Stimulated activated naive CD8-positive, alpha-beta T cell treated with anti-CD3 and anti-CD28 coated beads, Interleukin-15, Interleukin-2, amounts not matched to agents 100 ng/mL and 50 ng/mL, for 24 hours (primary cell): ENCODE measurements at regions not wholly inside any gene's neighbourhood (a gene's known extent, or its start where the extent isn't known, plus 50 kb on each side); places are given as distances from the start of the nearest gene placed in this dataset.
A peak's percentile ranks its signal among the peaks of the same experiment; 100 is the strongest.
"Not testable (repeated sequence)": the region's sequence is repeated elsewhere in the genome, so short reads cannot be mapped to it uniquely, and the experiment has no call there.

ENCODE experiments used
- H3K27ac Mint-ChIP-seq: one replicate; pipeline ENCODE4 v1.8.0; 2021; ENCODE audit warnings: mild to moderate bottlenecking, mixed read lengths
- H3K27me3 Mint-ChIP-seq: one replicate; pipeline ENCODE4 v1.8.0; 2021; ENCODE audit warnings: mixed read lengths
- H3K36me3 Mint-ChIP-seq: one replicate; pipeline ENCODE4 v1.8.0; 2021; ENCODE audit warnings: low read depth, mixed read lengths
- H3K4me1 Mint-ChIP-seq: one replicate; pipeline ENCODE4 v1.8.0; 2021; ENCODE audit warnings: low read depth, mixed read lengths
- H3K4me3 Mint-ChIP-seq: one replicate; pipeline ENCODE4 v1.8.0; 2021; ENCODE audit warnings: mild to moderate bottlenecking, mixed read lengths
- H3K9me3 Mint-ChIP-seq: one replicate; pipeline ENCODE4 v1.8.0; 2021; ENCODE audit warnings: mixed read lengths

GRCh38 chr17:27960183-27960849 lies 67.2 kb upstream of the LYRM9 start:
- H3K27ac Mint-ChIP-seq, result no peak overlapping the region
- no peak overlapping the region for H3K4me3 Mint-ChIP-seq
- no peaks in the 10 kb centered on the region for H3K36me3 Mint-ChIP-seq
- H3K4me1 Mint-ChIP-seq, result no peaks in the 10 kb centered on the region
- no peaks in the 10 kb centered on the region for H3K27me3 Mint-ChIP-seq
- H3K9me3 Mint-ChIP-seq, result no peaks in the 10 kb centered on the region

DNA sequence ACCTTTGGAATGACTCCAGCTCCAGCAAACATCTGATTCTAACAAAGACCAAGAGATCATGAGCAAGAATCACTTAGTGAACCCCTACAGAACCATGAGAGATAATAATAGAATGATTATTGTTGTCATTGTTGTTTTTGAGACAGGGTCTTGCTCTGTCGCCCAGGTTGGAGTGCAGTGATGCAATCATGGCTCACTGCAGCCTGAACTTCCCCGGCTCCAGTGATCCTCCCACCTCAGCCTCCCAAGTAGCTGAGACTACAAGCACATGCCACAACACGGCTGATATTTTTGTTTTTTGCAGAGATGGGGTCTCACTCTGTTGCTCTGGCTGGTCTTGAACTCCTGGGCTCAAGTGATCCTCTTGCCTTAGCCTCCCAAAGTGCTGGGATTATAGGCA lies 69.4 kb upstream of the LYRM9 start:
- H3K27me3 Mint-ChIP-seq, H3K36me3 Mint-ChIP-seq, H3K4me3 Mint-ChIP-seq, H3K4me1 Mint-ChIP-seq, H3K9me3 Mint-ChIP-seq, H3K27ac Mint-ChIP-seq: not testable (repeated sequence)

DNA sequence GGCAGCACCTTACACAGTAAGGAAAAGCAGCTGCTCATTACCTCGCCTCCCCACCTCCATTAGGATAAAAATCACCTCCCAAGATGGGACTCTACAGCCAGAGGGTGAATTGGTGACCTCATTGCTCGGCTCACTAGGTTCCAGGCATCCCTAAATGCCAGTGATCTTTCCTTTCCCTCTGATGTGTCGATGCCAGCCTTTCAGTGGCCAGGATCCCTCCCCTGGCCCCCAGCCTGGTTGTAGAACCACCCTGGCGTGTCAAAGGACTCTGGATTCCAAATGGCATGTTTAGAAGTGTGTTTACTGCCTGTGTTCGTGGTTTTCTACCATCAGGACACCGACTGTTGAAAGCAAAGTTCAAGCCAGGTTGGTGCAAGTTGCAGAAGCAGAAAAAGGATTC lies 72.1 kb upstream of the LYRM9 start:
- peaks cover 6% of the 10 kb centered on the region for H3K27me3 Mint-ChIP-seq
- H3K36me3 Mint-ChIP-seq, result no peaks in the 10 kb centered on the region
- H3K9me3 Mint-ChIP-seq, result no peaks in the 10 kb centered on the region
- H3K4me1 Mint-ChIP-seq, result no peaks in the 10 kb centered on the region
- no peak overlapping the region for H3K27ac Mint-ChIP-seq
- no peak overlapping the region for H3K4me3 Mint-ChIP-seq

DNA sequence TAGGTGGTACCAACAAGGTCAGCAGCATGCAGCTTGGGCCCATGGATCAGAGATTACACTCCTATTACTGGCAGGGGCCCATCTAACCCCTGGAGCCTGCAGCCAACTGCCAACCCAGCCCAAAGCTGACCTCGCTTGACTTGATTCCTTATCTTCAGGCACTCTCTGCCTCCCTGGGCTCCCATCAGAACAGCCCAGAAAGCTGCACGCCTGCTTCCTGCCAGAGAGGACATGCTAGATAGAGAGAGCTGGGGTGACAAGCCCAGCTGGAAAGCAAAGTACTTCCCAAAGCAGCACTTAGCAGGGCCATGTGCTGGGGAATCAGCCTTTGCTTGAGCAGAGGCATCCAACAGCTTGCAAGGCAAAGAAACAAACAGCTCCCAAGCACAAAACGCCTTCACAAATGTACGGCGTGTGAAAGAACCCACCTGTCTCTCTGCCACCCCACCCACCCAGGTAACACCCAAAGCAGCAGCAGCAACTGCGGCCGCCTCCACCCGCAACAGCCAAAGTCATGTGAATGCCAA lies 74.2 kb upstream of the NLK start:
- no peak overlapping the region for H3K4me3 Mint-ChIP-seq

GRCh38 chr17:27970587-27970986 lies 71.9 kb upstream of the NLK start:
- no peaks in the 10 kb centered on the region for H3K9me3 Mint-ChIP-seq
- H3K27me3 Mint-ChIP-seq, result peaks cover 12% of the 10 kb centered on the region
- no peaks in the 10 kb centered on the region for H3K4me1 Mint-ChIP-seq
- no peak overlapping the region for H3K4me3 Mint-ChIP-seq
- H3K36me3 Mint-ChIP-seq, result no peaks in the 10 kb centered on the region
- H3K27ac Mint-ChIP-seq, result peak overlapping the region; percentile 0

More for the DNA sequence above, 74.2 kb upstream of the NLK start:
- H3K9me3 Mint-ChIP-seq, result no peaks in the 10 kb centered on the region
- H3K27me3 Mint-ChIP-seq, result peaks cover 12% of the 10 kb centered on the region
- H3K27ac Mint-ChIP-seq, result no peak overlapping the region
- no peaks in the 10 kb centered on the region for H3K36me3 Mint-ChIP-seq
- no peaks in the 10 kb centered on the region for H3K4me1 Mint-ChIP-seq

DNA sequence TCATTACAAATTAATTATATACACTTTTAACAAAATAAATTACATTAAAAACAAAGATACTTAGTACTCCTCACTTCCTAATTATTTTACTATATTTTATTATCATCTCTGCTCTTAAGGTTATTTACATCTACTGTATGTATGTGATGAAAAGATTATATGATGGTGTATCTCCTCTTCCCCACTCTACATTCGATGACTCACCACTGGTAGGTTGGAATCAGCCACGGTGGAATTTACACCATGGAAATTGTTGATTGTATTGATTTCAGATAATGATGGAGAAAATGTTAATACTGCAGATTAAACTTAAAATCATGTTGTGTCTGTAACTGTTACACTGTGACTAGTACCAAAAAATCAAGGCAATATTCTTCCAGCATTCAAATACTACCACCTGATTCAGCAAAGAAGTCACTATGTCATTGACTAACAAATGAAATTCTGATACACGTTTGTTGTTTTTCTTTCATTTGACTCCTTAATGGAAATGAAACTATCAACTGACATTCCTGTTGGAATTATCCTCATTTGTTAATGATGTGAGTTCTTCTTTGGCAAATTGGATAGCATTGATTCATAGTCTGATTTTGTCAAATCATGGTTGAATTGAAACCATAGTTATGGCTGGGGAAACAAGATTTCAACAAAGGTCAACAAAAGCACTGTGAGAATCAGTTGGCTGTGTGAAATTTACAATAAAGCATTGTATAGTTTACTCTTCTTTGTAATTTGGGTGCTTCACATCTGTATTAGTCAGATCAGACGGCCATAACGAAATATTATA lies 69.0 kb upstream of the NLK start:
- no peak overlapping the region for H3K4me3 Mint-ChIP-seq
- no peak overlapping the region for H3K27ac Mint-ChIP-seq
- H3K36me3 Mint-ChIP-seq, result no peaks in the 10 kb centered on the region
- H3K4me1 Mint-ChIP-seq, result no peaks in the 10 kb centered on the region
- H3K9me3 Mint-ChIP-seq, result no peaks in the 10 kb centered on the region
- peaks cover 12% of the 10 kb centered on the region for H3K27me3 Mint-ChIP-seq

DNA sequence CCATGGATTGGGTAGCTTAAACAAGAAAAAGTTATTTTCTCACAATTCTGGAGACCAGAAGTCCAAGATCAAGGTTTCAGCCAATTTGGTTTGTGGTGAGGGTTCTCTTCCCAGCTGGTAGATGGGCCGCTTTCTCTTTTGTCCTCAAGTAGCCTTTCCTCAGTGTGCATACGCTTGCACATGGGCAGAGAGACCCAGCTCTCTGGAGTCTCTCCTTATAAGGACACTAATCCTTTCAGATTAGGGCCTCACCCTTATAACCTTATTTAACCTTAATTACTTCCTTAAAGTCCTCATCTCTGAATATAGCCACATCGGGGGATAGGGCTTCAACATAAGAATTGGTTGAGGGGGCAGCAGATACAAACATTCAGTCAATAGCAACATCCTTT lies 68.4 kb upstream of the NLK start:
- H3K36me3 Mint-ChIP-seq, result no peaks in the 10 kb centered on the region
- H3K27ac Mint-ChIP-seq, result no peak overlapping the region
- H3K27me3 Mint-ChIP-seq, result peaks cover 12% of the 10 kb centered on the region
- no peaks in the 10 kb centered on the region for H3K4me1 Mint-ChIP-seq
- no peak overlapping the region for H3K4me3 Mint-ChIP-seq
- no peaks in the 10 kb centered on the region for H3K9me3 Mint-ChIP-seq

DNA sequence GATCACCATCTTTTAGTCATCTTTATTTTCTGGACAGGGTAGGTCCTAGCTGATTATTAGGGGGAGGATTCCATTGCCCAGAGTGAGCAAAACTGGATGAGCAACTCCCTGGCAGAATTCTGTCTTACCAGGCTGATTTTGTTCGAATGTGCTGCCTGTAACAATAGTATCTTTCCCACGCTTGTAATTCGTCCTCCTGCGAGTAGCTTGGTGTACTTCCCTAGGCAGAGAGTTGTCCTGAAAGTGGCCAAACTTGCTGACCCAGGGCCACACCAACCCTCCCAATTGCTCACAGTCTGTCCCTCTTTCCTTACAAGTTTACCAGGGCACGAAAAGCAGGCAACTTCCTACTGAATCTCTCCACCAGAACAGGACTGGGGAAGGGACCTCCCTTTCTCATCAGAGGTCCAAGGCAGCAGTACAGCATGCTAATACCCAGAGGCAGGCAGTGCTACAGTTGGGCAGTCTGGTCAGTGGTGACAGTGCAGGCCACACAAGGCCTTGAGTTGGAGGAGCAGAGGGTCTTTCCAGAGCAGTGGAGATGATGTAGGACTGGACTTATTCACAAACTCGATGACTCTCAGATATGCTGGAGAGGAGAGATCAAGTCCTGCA lies 67.8 kb upstream of the NLK start:
- no peak overlapping the region for H3K4me3 Mint-ChIP-seq

GRCh38 chr17:27975146-27976011 lies 67.1 kb upstream of the NLK start:
- no peak overlapping the region for H3K27ac Mint-ChIP-seq
- H3K9me3 Mint-ChIP-seq, result no peaks in the 10 kb centered on the region
- H3K36me3 Mint-ChIP-seq, result no peaks in the 10 kb centered on the region
- H3K4me3 Mint-ChIP-seq, result no peak overlapping the region
- H3K4me1 Mint-ChIP-seq, result no peaks in the 10 kb centered on the region
- peaks cover 5% of the 10 kb centered on the region for H3K27me3 Mint-ChIP-seq

More for the DNA sequence above, 67.8 kb upstream of the NLK start:
- Mint-ChIP-seq H3K36me3 (no peaks in the 10 kb centered on the region), H3K27me3 (peaks cover 12% of the 10 kb centered on the region), H3K4me1 (no peaks in the 10 kb centered on the region), H3K9me3 (no peaks in the 10 kb centered on the region), H3K27ac (no peak overlapping the region)

DNA sequence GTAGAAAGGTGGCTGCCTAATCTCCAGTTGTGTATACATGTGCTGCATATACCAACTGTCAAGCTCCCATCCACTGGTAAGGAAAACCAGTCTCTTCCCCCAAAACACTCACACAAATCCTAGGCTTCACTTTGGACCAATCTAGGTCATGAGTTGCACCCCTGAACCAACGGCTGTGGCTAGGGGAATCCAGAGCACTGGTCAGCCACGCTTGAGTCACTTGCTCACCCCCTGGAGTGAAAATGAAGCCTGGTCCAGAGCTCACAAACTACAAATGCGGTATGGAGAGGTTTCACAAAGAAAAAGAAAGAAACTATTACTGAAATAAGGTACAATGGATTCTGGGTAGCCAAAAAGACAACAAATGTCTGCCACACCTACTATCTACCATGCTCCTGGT lies 66.1 kb upstream of the NLK start:
- no peak overlapping the region for H3K4me3 Mint-ChIP-seq
- H3K9me3 Mint-ChIP-seq, result no peaks in the 10 kb centered on the region
- no peaks in the 10 kb centered on the region for H3K27me3 Mint-ChIP-seq
- no peaks in the 10 kb centered on the region for H3K4me1 Mint-ChIP-seq
- no peak overlapping the region for H3K27ac Mint-ChIP-seq
- no peaks in the 10 kb centered on the region for H3K36me3 Mint-ChIP-seq

DNA sequence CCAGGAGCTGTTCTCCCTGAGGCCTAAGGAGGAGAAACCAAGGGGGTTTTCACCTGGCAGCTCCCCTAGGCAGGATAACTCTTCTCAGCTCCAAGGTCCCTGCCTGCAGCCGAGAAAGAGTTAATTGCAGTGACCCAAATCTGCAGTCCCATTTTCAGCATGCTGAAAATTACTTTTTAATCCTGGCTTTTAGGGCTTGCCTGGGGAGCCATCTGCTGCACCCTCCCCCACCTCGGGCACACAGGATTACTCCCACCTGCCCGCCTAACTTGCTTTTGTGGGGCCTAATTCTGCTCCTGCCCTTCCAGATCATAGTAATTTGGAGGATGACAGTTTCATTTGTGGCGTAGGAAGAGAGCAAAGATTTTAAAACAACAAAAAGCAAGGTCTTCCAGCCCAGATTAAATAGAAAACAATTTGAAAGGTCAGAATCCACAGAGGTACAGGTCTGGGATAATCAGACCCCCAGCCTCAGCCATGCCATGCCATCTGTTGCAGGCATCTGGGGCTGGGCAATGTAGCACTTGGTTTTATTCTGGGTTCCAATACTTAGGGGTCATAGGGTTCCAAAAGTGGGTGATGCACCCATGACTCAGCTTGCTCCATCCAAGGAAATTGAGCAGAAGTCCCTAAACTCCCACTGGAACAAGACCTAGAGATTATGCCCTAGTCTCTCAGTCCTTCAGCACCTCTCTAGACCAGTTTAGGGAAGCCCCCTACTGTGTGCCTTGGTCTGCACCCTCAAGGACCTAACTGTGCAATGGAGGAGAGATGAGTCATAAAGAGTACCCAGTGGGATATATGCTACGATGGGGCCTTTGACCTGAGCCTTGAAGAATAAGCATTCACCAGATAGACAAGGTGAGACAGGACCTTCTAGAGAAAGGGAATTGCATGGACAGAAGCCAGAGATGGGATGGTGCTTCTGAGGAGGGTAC lies 64.5 kb upstream of the NLK start:
- Mint-ChIP-seq H3K36me3 (no peaks in the 10 kb centered on the region), H3K27ac (no peak overlapping the region), H3K27me3 (no peaks in the 10 kb centered on the region), H3K4me1 (no peaks in the 10 kb centered on the region), H3K4me3 (no peak overlapping the region), H3K9me3 (no peaks in the 10 kb centered on the region)

GRCh38 chr17:27978689-27979175 lies 63.7 kb upstream of the NLK start:
- no peak overlapping the region for H3K27ac Mint-ChIP-seq

DNA sequence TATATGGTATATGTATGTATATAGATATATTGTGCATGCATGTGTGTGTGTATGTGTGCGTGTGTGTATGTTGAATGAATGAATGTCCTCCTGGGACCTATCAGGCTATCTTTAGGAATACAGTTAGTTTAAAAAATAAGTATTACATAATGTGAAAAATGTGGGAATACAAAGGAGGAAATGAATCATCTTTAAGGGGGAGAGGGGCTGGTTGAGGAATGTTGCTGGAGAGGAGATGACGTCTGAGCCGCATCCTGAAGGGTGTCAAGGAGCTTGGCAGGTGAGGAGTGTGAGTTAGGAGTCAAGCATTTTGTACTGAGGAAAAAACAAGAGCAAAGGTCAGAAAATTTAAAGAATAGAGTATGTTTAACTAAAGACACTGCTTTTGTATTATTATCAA lies 62.4 kb upstream of the NLK start:
- no peak overlapping the region for H3K4me3 Mint-ChIP-seq
- H3K27ac Mint-ChIP-seq, result peak overlapping the region; percentile 17
- peaks cover 5% of the 10 kb centered on the region for H3K27me3 Mint-ChIP-seq
- no peaks in the 10 kb centered on the region for H3K9me3 Mint-ChIP-seq
- no peaks in the 10 kb centered on the region for H3K4me1 Mint-ChIP-seq
- H3K36me3 Mint-ChIP-seq, result no peaks in the 10 kb centered on the region

More at GRCh38 chr17:27978689-27979175, 63.7 kb upstream of the NLK start:
- no peak overlapping the region for H3K4me3 Mint-ChIP-seq
- no peaks in the 10 kb centered on the region for H3K9me3 Mint-ChIP-seq
- H3K36me3 Mint-ChIP-seq, result no peaks in the 10 kb centered on the region
- H3K4me1 Mint-ChIP-seq, result no peaks in the 10 kb centered on the region
- no peaks in the 10 kb centered on the region for H3K27me3 Mint-ChIP-seq

GRCh38 chr17:27981978-27982377 lies 60.5 kb upstream of the NLK start:
- no peaks in the 10 kb centered on the region for H3K4me1 Mint-ChIP-seq
- no peaks in the 10 kb centered on the region for H3K36me3 Mint-ChIP-seq
- H3K9me3 Mint-ChIP-seq, result no peaks in the 10 kb centered on the region
- H3K4me3 Mint-ChIP-seq, result no peak overlapping the region
- H3K27me3 Mint-ChIP-seq, result peaks cover 14% of the 10 kb centered on the region
- H3K27ac Mint-ChIP-seq, result no peak overlapping the region
